Mesothelial cell of epicardium (in vitro differentiated cells): ENCODE measurements at regions not wholly inside any gene's neighbourhood (a gene's known extent, or its start where the extent isn't known, plus 50 kb on each side); places are given as distances from the start of the nearest gene placed in this dataset.

Source experiments
- DNase-seq, 2 experiments: peaks; one replicate each; pipeline ENCODE4 v3.0.0; 2021; ENCODE audit warnings: low spot score in 2 of 2; ENCODE audit not compliant: unreplicated experiment in 2 of 2
- H3K27ac Mint-ChIP-seq: 2 replicates; pipeline ENCODE4 v1.8.0; 2021; ENCODE audit warnings: mixed read lengths
- H3K27me3 Mint-ChIP-seq: 2 replicates; pipeline ENCODE4 v1.8.0; 2021; ENCODE audit warnings: low read depth, mixed read lengths
- H3K36me3 Mint-ChIP-seq: 2 replicates; pipeline ENCODE4 v1.8.0; 2021; ENCODE audit warnings: mixed read lengths
- H3K4me1 Mint-ChIP-seq: 2 replicates; pipeline ENCODE4 v1.8.0; 2021; ENCODE audit warnings: mixed read lengths
- H3K4me3 Mint-ChIP-seq: 2 replicates; pipeline ENCODE4 v1.8.0; 2021; ENCODE audit warnings: mild to moderate bottlenecking, moderate library complexity, mixed read lengths
- H3K9me3 Mint-ChIP-seq: 2 replicates; pipeline ENCODE4 v1.8.0; 2021; ENCODE audit warnings: mixed read lengths
- TF ChIP-seq, protein P1 (sequence below): fragments of 200-600 bp; sonication (generic); IDR thresholded peaks from one replicate; pipeline ENCODE4 v1.5.0; 2021; ENCODE audit warnings: antibody characterized with exemption; ENCODE audit not compliant: unreplicated experiment

DNA sequence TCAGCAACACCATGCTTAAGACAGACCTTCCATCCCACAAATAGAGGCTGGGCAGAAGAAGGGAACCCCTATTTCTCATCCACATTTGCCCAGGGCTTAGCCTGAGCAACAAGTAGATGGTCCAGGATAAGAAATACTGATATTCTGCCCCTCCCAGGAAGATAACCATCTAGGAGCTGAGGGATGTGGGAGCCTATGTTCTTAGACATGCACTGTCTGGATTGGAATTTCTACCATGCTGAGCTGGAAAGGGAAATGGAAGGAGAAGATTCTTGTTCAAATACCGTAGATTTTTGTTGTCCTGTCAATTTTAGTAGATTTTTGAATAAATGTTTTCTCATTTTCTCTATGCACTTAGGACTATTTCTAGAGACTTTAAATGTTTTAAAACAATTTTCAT, 450.7 kb upstream of the SEMA6D start:
- Mint-ChIP-seq H3K4me3 (no peak overlapping the region), H3K36me3 (peaks cover 6% of the 10 kb centered on the region), H3K27ac (no peak overlapping the region), H3K27me3 (no peaks in the 10 kb centered on the region), H3K9me3 (peaks cover 15% of the 10 kb centered on the region), H3K4me1 (no peaks in the 10 kb centered on the region)
- no peak for DNase-seq
- TF ChIP-seq, protein P1, sequence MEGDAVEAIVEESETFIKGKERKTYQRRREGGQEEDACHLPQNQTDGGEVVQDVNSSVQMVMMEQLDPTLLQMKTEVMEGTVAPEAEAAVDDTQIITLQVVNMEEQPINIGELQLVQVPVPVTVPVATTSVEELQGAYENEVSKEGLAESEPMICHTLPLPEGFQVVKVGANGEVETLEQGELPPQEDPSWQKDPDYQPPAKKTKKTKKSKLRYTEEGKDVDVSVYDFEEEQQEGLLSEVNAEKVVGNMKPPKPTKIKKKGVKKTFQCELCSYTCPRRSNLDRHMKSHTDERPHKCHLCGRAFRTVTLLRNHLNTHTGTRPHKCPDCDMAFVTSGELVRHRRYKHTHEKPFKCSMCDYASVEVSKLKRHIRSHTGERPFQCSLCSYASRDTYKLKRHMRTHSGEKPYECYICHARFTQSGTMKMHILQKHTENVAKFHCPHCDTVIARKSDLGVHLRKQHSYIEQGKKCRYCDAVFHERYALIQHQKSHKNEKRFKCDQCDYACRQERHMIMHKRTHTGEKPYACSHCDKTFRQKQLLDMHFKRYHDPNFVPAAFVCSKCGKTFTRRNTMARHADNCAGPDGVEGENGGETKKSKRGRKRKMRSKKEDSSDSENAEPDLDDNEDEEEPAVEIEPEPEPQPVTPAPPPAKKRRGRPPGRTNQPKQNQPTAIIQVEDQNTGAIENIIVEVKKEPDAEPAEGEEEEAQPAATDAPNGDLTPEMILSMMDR: no peak

- TF ChIP-seq, protein P1: no peak
- Mint-ChIP-seq H3K9me3 (peaks cover 20% of the 10 kb centered on the region), H3K4me1 (no peaks in the 10 kb centered on the region), H3K4me3 (no peak overlapping the region), H3K36me3 (peaks cover 10% of the 10 kb centered on the region), H3K27ac (no peak overlapping the region), H3K27me3 (no peaks in the 10 kb centered on the region)
- no peak for DNase-seq
Measured at GRCh38 chr15:47273864-47274263, 443.4 kb upstream of the SEMA6D start.

GRCh38 chr15:47283246-47283645, 434.1 kb upstream of the SEMA6D start:
- Mint-ChIP-seq H3K9me3 (peaks cover 16% of the 10 kb centered on the region), H3K4me3 (no peak overlapping the region), H3K27me3 (no peaks in the 10 kb centered on the region), H3K36me3 (no peaks in the 10 kb centered on the region), H3K4me1 (no peaks in the 10 kb centered on the region), H3K27ac (no peak overlapping the region)
- DNase-seq: no peak
- TF ChIP-seq, protein P1: no peak

DNA sequence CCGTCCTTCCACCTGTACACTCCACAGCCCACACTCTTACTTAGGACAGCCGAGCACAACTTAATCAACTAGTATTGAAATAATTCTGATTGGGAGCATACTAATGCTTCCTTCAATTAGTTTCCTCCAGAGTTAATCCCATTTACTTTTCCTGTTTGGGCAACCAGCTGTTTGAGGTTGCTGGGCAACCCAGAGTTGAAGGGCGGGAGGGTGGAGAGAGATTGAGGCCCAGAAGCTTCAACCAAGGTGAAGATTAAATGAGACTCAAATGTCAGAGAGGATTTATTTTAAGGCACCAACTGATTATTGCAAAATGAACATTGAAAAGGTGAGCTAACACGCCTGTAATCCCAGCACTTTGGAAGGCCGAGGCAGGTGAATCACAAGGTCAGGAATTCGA, 428.5 kb upstream of the SEMA6D start:
- no peak for DNase-seq
- TF ChIP-seq, protein P1: no peak
- peaks cover 10% of the 10 kb centered on the region for H3K9me3 Mint-ChIP-seq
- no peak overlapping the region for H3K27ac Mint-ChIP-seq
- H3K27me3 Mint-ChIP-seq: no peaks in the 10 kb centered on the region
- H3K4me1 Mint-ChIP-seq: peaks cover 14% of the 10 kb centered on the region
- no peaks in the 10 kb centered on the region for H3K36me3 Mint-ChIP-seq
- no peak overlapping the region for H3K4me3 Mint-ChIP-seq

DNA sequence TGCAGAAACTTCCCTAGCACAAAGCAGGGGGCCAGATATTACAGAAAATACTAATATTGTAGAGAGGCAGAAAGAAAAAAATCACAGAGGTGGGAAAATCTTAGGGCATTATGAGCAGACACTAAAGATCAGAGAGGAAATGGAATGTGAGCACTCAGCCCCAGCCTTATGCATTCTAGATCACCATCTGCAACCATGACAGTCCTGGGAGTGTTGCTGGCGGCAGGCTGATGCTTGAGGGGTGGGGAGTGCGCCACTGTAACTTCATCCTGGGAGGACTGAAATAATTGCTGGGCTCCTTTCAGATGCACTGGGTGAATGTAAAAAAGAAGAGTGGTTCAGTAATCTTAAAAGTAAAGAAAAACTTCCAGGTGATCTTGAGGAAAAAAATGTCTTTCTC, 427.6 kb upstream of the SEMA6D start:
- Mint-ChIP-seq H3K27ac (peak overlapping the region; percentile 37), H3K4me3 (no peak overlapping the region), H3K27me3 (no peaks in the 10 kb centered on the region), H3K9me3 (peaks cover 10% of the 10 kb centered on the region), H3K36me3 (no peaks in the 10 kb centered on the region), H3K4me1 (peaks cover 22% of the 10 kb centered on the region)
- TF ChIP-seq, protein P1: no peak
- no peak for DNase-seq

- TF ChIP-seq, protein P1: no peak
- no peak for DNase-seq
- H3K9me3 Mint-ChIP-seq: peaks cover 9% of the 10 kb centered on the region
- peaks cover 39% of the 10 kb centered on the region for H3K4me1 Mint-ChIP-seq
- no peaks in the 10 kb centered on the region for H3K36me3 Mint-ChIP-seq
- H3K27ac Mint-ChIP-seq: no peak overlapping the region
- H3K4me3 Mint-ChIP-seq: no peak overlapping the region
- no peaks in the 10 kb centered on the region for H3K27me3 Mint-ChIP-seq
Measured at GRCh38 chr15:47291767-47292166, 425.5 kb upstream of the SEMA6D start.
